ENCODE measurements at regions not wholly inside any gene's neighbourhood (a gene's known extent, or its start where the extent isn't known, plus 50 kb on each side); places are given as distances from the start of the nearest gene placed in this dataset.
"Not testable (repeated sequence)": the region's sequence is repeated elsewhere in the genome, so short reads cannot be mapped to it uniquely, and the experiment has no call there.

GRCh38 chr4:126924237-126924636 is 708.5 kb upstream of the INTU start:
- no peak for TF ChIP-seq EZH2 (IDR thresholded peaks at IDR 0.05; ENCODE audit: low read length, missing control alignments)
- TF ChIP-seq CTCF (conservative IDR thresholded peaks at IDR 0.05 in 1 of 2, IDR thresholded peaks at IDR 0.05 in 1 of 2; ENCODE audit: low read depth in 1 of 2, low read length in 2 of 2) = no peak
- DNase-seq (ENCODE audit: low read depth in 2 of 2) = no peak
- Histone ChIP-seq H2AFZ (ENCODE audit: low read length) (no peak overlapping the region), H3K79me2 (ENCODE audit: control insufficient read depth, insufficient read depth, low read length) (no peaks in the 10 kb centered on the region), H3K27me3 (ENCODE audit: control insufficient read depth, insufficient read depth, low read length) (no peaks in the 10 kb centered on the region), H3K4me2 (ENCODE audit: extremely low read depth, insufficient read depth, low read length) (no peak overlapping the region), H3K9me3 (ENCODE audit: control insufficient read depth, insufficient read depth, low read depth, low read length) (no peaks in the 10 kb centered on the region), H3K36me3 (ENCODE audit: control insufficient read depth, insufficient read depth, low read length) (no peaks in the 10 kb centered on the region), H3K27ac (ENCODE audit: insufficient read depth, low read length) (no peak overlapping the region), H3K9ac (ENCODE audit: insufficient read depth, low read length) (no peak overlapping the region), H3K4me3 (replicated peaks in 1 of 4; ENCODE audit: control extremely low read depth in 1 of 4, insufficient read depth in 1 of 4, low read depth in 3 of 4, low read length in 4 of 4) (no peak overlapping the region), H3K4me1 (ENCODE audit: control insufficient read depth, extremely low read depth, insufficient read depth, low read length) (no peaks in the 10 kb centered on the region), H4K20me1 (ENCODE audit: control insufficient read depth, extremely low read depth, insufficient read depth, low read length) (no peaks in the 10 kb centered on the region)

GRCh38 chr4:126930059-126930458 is 702.7 kb upstream of the INTU start:
- H4K20me1 ChIP-seq (ENCODE audit: control insufficient read depth, extremely low read depth, insufficient read depth, low read length); H3K27me3 ChIP-seq (ENCODE audit: control insufficient read depth, insufficient read depth, low read length); H3K4me1 ChIP-seq (ENCODE audit: control insufficient read depth, extremely low read depth, insufficient read depth, low read length); H3K79me2 ChIP-seq (ENCODE audit: control insufficient read depth, insufficient read depth, low read length); DNase-seq (ENCODE audit: low read depth in 2 of 2); H3K4me2 ChIP-seq (ENCODE audit: extremely low read depth, insufficient read depth, low read length); H3K4me3 ChIP-seq (replicated peaks in 1 of 4; ENCODE audit: control extremely low read depth in 1 of 4, insufficient read depth in 1 of 4, low read depth in 3 of 4, low read length in 4 of 4); H3K9me3 ChIP-seq (ENCODE audit: control insufficient read depth, insufficient read depth, low read depth, low read length); H3K36me3 ChIP-seq (ENCODE audit: control insufficient read depth, insufficient read depth, low read length); H2AFZ ChIP-seq (ENCODE audit: low read length); H3K9ac ChIP-seq (ENCODE audit: insufficient read depth, low read length); H3K27ac ChIP-seq (ENCODE audit: insufficient read depth, low read length): not testable (repeated sequence)

- H2AFZ ChIP-seq (ENCODE audit: low read length) = no peak overlapping the region
- TF ChIP-seq CTCF (conservative IDR thresholded peaks at IDR 0.05 in 1 of 2, IDR thresholded peaks at IDR 0.05 in 1 of 2; ENCODE audit: low read depth in 1 of 2, low read length in 2 of 2) (no peak), EZH2 (IDR thresholded peaks at IDR 0.05; ENCODE audit: low read length, missing control alignments) (no peak)
- H3K9ac ChIP-seq (ENCODE audit: insufficient read depth, low read length) = no peak overlapping the region
- H4K20me1 ChIP-seq (ENCODE audit: control insufficient read depth, extremely low read depth, insufficient read depth, low read length) = no peaks in the 10 kb centered on the region
- H3K79me2 ChIP-seq (ENCODE audit: control insufficient read depth, insufficient read depth, low read length) = no peaks in the 10 kb centered on the region
- no peak overlapping the region for H3K27ac ChIP-seq (ENCODE audit: insufficient read depth, low read length)
- H3K27me3 ChIP-seq (ENCODE audit: control insufficient read depth, insufficient read depth, low read length) = no peaks in the 10 kb centered on the region
- no peaks in the 10 kb centered on the region for H3K36me3 ChIP-seq (ENCODE audit: control insufficient read depth, insufficient read depth, low read length)
- peaks cover 5% of the 10 kb centered on the region for H3K4me1 ChIP-seq (ENCODE audit: control insufficient read depth, extremely low read depth, insufficient read depth, low read length)
- H3K4me2 ChIP-seq (ENCODE audit: extremely low read depth, insufficient read depth, low read length) = no peak overlapping the region
- no peak overlapping the region for H3K4me3 ChIP-seq (replicated peaks in 1 of 4; ENCODE audit: control extremely low read depth in 1 of 4, insufficient read depth in 1 of 4, low read depth in 3 of 4, low read length in 4 of 4)
- no peaks in the 10 kb centered on the region for H3K9me3 ChIP-seq (ENCODE audit: control insufficient read depth, insufficient read depth, low read depth, low read length)
- DNase-seq (ENCODE audit: low read depth in 2 of 2) = no peak
Observed at GRCh38 chr4:126935801-126936200, 697.0 kb upstream of the INTU start.

GRCh38 chr4:126937342-126937741 is 695.4 kb upstream of the INTU start:
- H4K20me1 ChIP-seq (ENCODE audit: control insufficient read depth, extremely low read depth, insufficient read depth, low read length) = no peaks in the 10 kb centered on the region
- no peak for DNase-seq (ENCODE audit: low read depth in 2 of 2)
- no peak overlapping the region for H3K4me2 ChIP-seq (ENCODE audit: extremely low read depth, insufficient read depth, low read length)
- no peaks in the 10 kb centered on the region for H3K27me3 ChIP-seq (ENCODE audit: control insufficient read depth, insufficient read depth, low read length)
- no peak overlapping the region for H3K9ac ChIP-seq (ENCODE audit: insufficient read depth, low read length)
- no peak overlapping the region for H3K27ac ChIP-seq (ENCODE audit: insufficient read depth, low read length)
- no peak overlapping the region for H2AFZ ChIP-seq (ENCODE audit: low read length)
- TF ChIP-seq CTCF (conservative IDR thresholded peaks at IDR 0.05 in 1 of 2, IDR thresholded peaks at IDR 0.05 in 1 of 2; ENCODE audit: low read depth in 1 of 2, low read length in 2 of 2) = no peak
- TF ChIP-seq EZH2 (IDR thresholded peaks at IDR 0.05; ENCODE audit: low read length, missing control alignments) = no peak
- H3K9me3 ChIP-seq (ENCODE audit: control insufficient read depth, insufficient read depth, low read depth, low read length) = no peaks in the 10 kb centered on the region
- H3K79me2 ChIP-seq (ENCODE audit: control insufficient read depth, insufficient read depth, low read length) = no peaks in the 10 kb centered on the region
- H3K36me3 ChIP-seq (ENCODE audit: control insufficient read depth, insufficient read depth, low read length) = no peaks in the 10 kb centered on the region
- peaks cover 5% of the 10 kb centered on the region for H3K4me1 ChIP-seq (ENCODE audit: control insufficient read depth, extremely low read depth, insufficient read depth, low read length)
- H3K4me3 ChIP-seq (replicated peaks in 1 of 4; ENCODE audit: control extremely low read depth in 1 of 4, insufficient read depth in 1 of 4, low read depth in 3 of 4, low read length in 4 of 4) = no peak overlapping the region

Data from fibroblast of lung (primary cell).